HCT116 (cell line): ENCODE measurements at regions not wholly inside any gene's neighbourhood (a gene's known extent, or its start where the extent isn't known, plus 50 kb on each side); places are given as distances from the start of the nearest gene placed in this dataset.

Experiments used
- ATAC-seq: fragments of 200-7000 bp; cut with Tn5 transposase; 2 replicates; pipeline ENCODE4 v1.9.1; 2020; ENCODE audit warnings: mild to moderate bottlenecking, moderate library complexity
- BruUV-seq: library from RNA; stranded (reverse); fragments of 400-500 nt; replicated peaks from 2 replicates; lab custom pipeline; 2021; lab: Mats Ljungman, UMichigan
- CTCF ChIA-PET: fragments of 300-600 bp; sonication (Branson Sonifier 250); formaldehyde crosslinking; loops from one replicate; lab custom pipeline; 2021; ENCODE audit warnings: antibody characterized with exemption; lab: Charles Lee
- POLR2A ChIA-PET: fragments of 300-600, 350-600 bp; sonication (Branson Sonifier 250); formaldehyde crosslinking; loops from one replicate; lab custom pipeline; 2021; ENCODE audit warnings: antibody characterized with exemption; lab: Charles Lee
- RAD21 ChIA-PET, 2 experiments: fragments of 300-600 bp; sonication (Branson Sonifier 250); formaldehyde crosslinking; loops; one replicate each; lab custom pipeline; 2023; ENCODE audit warnings: low total read pairs in 2 of 2; ENCODE audit not compliant: uncharacterized antibody in 2 of 2, unreplicated experiment in 2 of 2, low non-redundant PET in 1 of 2; lab: Charles Lee
- DNase-seq: peaks from one replicate; pipeline ENCODE4 v3.0.0-alpha.2; 2010; ENCODE audit warnings: low read depth, low spot score
- H2AFZ ChIP-seq: fragments of 200-600 bp; shearing (Covaris generic), sonication (generic); 2 replicates; pipeline ENCODE4 v1.6.1; 2017; ENCODE audit warnings: low read depth, mixed run types, mixed read lengths, antibody characterized with exemption, low read length; ENCODE audit not compliant: poor library complexity, severe bottlenecking
- H3K27ac ChIP-seq: 2 replicates; pipeline ENCODE4 v1.5.1; 2012; ENCODE audit warnings: low read depth, low read length
- H3K27me3 ChIP-seq: fragments of 200-600 bp; sonication (generic); 2 replicates; pipeline ENCODE4 v1.6.1; 2016; ENCODE audit warnings: mixed run types, low read length, mixed read lengths; ENCODE audit not compliant: insufficient read depth
- H3K36me3 ChIP-seq, 2 experiments: fragments of 200-500 bp in 1 of 2; fragments of 200-600 bp in 1 of 2; sonication (Bioruptor generic) in 1 of 2; sonication (generic) in 1 of 2; 2 replicates each; pipeline versions ENCODE4 v1.5.1 to v1.6.1; 2014 to 2016; ENCODE audit warnings: low read length in 2 of 2, inconsistent platforms in 1 of 2, mixed read lengths in 1 of 2, mixed run types in 1 of 2; ENCODE audit not compliant: insufficient read depth in 2 of 2, control insufficient read depth in 1 of 2
- H3K4me1 ChIP-seq, 2 experiments: fragments of 200-600 bp in 1 of 2; sonication (generic) in 1 of 2; 2 replicates each; pipeline versions ENCODE4 v1.5.1 to v1.6.1; 2012 to 2017; ENCODE audit warnings: low read length in 2 of 2, inconsistent platforms in 1 of 2, mild to moderate bottlenecking in 1 of 2, mixed read lengths in 1 of 2, mixed run types in 1 of 2, moderate library complexity in 1 of 2; ENCODE audit not compliant: insufficient read depth in 2 of 2, control insufficient read depth in 1 of 2
- H3K4me2 ChIP-seq: fragments of 200-600 bp; sonication (generic); 2 replicates; pipeline ENCODE4 v1.6.1; 2017; ENCODE audit warnings: mixed run types, low read length, mixed read lengths
- H3K4me3 ChIP-seq, 2 experiments: fragments of 200-600 bp in 1 of 2; sonication (generic) in 1 of 2; replicated peaks in 1 of 2; 2 replicates each; pipeline ENCODE4 v1.5.1; 2011 to 2016; ENCODE audit warnings: low read length in 2 of 2, control low read depth in 1 of 2, low read depth in 1 of 2, mild to moderate bottlenecking in 1 of 2, mixed read lengths in 1 of 2, mixed run types in 1 of 2
- H3K79me2 ChIP-seq: fragments of 200-600 bp; sonication (generic); 2 replicates; pipeline ENCODE4 v1.6.1; 2017; ENCODE audit warnings: mild to moderate bottlenecking, mixed run types, low read length, moderate library complexity, mixed read lengths; ENCODE audit not compliant: insufficient read depth
- H3K9ac ChIP-seq: fragments of 200-600 bp; sonication (generic); 2 replicates; pipeline ENCODE4 v1.6.1; 2016; ENCODE audit warnings: low read length, mixed read lengths
- H3K9me2 ChIP-seq: fragments of 200-600 bp; sonication (generic), shearing (Covaris generic); 2 replicates; pipeline ENCODE4 v1.6.1; 2017; ENCODE audit warnings: mixed run types, mild to moderate bottlenecking, moderate library complexity; ENCODE audit not compliant: insufficient read depth
- H3K9me3 ChIP-seq, 2 experiments: fragments of 200-500 bp in 1 of 2; fragments of 200-600 bp in 1 of 2; sonication (Bioruptor generic) in 1 of 2; sonication (generic) in 1 of 2; 2 replicates each; pipeline ENCODE4 v1.6.1; 2014 to 2017; ENCODE audit warnings: low read length in 2 of 2, mixed read lengths in 2 of 2, inconsistent platforms in 1 of 2, low read depth in 1 of 2, mild to moderate bottlenecking in 1 of 2, mixed run types in 1 of 2, moderate library complexity in 1 of 2; ENCODE audit not compliant: control insufficient read depth in 1 of 2, insufficient read depth in 1 of 2
- H4K20me1 ChIP-seq: fragments of 200-600 bp; sonication (generic), shearing (Covaris generic); 2 replicates; pipeline ENCODE4 v1.6.1; 2017; ENCODE audit warnings: mixed run types, mild to moderate bottlenecking, moderate library complexity; ENCODE audit not compliant: insufficient read depth
- ATF3 ChIP-seq: IDR thresholded peaks from 2 replicates; pipeline ENCODE4 v1.6.1; 2012
- CBX3 ChIP-seq: IDR thresholded peaks from 2 replicates; pipeline ENCODE4 v1.6.1; 2012; ENCODE audit warnings: low read depth
- CTCF ChIP-seq, 3 experiments: fragments of 200-600 bp in 1 of 3; sonication (generic) in 1 of 3; IDR thresholded peaks in 2 of 3; conservative IDR thresholded peaks in 1 of 3; 2 replicates each; pipeline ENCODE4 v1.5.1; 2012 to 2017; ENCODE audit warnings: low read depth in 2 of 3, low read length in 2 of 3, antibody characterized with exemption in 1 of 3, borderline replicate concordance in 1 of 3, control low read depth in 1 of 3, mild to moderate bottlenecking in 1 of 3, mixed read lengths in 1 of 3, mixed run types in 1 of 3, moderate library complexity in 1 of 3; ENCODE audit not compliant: insufficient read depth in 1 of 3
- EGR1 ChIP-seq: IDR thresholded peaks from 2 replicates; pipeline ENCODE4 v1.6.1; 2012; ENCODE audit warnings: low read depth
- EZH2 ChIP-seq: fragments of 200-600 bp; sonication (generic); IDR thresholded peaks from 2 replicates; pipeline ENCODE4 v1.6.1; 2017; ENCODE audit warnings: antibody characterized with exemption, mixed run types
- EZH2phosphoT487 ChIP-seq: fragments of 200-600 bp; IDR thresholded peaks from 2 replicates; pipeline ENCODE4 v1.6.1; 2018; ENCODE audit warnings: antibody characterized with exemption, borderline replicate concordance
- FOSL1 ChIP-seq: IDR thresholded peaks from 2 replicates; pipeline ENCODE4 v1.6.1; 2012; ENCODE audit warnings: low read depth
- RAD21 ChIP-seq: IDR thresholded peaks from 2 replicates; pipeline ENCODE4 v1.6.1; 2012; ENCODE audit warnings: low read depth, mild to moderate bottlenecking
- SIN3A ChIP-seq: IDR thresholded peaks from 2 replicates; pipeline ENCODE4 v1.6.1; 2012; ENCODE audit warnings: low read depth
- TCF7L2 ChIP-seq: IDR thresholded peaks from 2 replicates; pipeline ENCODE4 v1.7.0; 2011; ENCODE audit warnings: borderline replicate concordance, inconsistent platforms; ENCODE audit not compliant: insufficient read depth, insufficient read length; ENCODE audit errors: extremely low read depth
- ZFX ChIP-seq: fragments of 450-650 bp; IDR thresholded peaks from 2 replicates; pipeline ENCODE4 v1.6.1; 2017
- ZNF274 ChIP-seq: fragments of 200-500 bp; sonication (Bioruptor generic); IDR thresholded peaks from 2 replicates; pipeline ENCODE4 v1.6.1; 2014; ENCODE audit warnings: mild to moderate bottlenecking, low read depth, low read length, inconsistent platforms
- intact Hi-C: fragments of 100-400 bp; cut with micrococcal nuclease; formaldehyde crosslinking; loops from 2 replicates; pipeline ENCODE4 v1.10.0; 2022

- TF ChIP-seq EZH2phosphoT487 = no peak
- TF ChIP-seq, all 23 proteins: peak for 0
Measured at GRCh38 chr4:45679411-45679810, 444.4 kb downstream of the GABRG1 start (continued).

DNA sequence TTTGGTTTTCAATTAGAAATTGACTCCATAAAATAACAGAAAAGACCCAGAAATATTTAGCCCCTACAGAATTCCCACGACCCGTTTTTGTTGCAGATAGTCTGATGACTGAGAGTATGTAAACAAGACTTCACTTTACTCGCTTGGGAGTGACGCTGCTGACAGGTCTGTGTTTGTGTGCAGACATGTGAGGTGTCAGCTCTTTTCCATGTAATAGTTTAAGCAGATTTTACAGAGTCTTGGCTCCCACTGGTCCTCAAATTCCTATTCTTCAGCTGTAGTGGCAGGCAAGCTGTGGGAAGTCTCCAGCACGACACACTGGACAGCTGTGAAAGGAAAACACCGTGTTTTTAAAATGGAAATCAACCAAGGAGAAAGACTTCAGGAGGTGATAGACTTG lies 455.7 kb downstream of the GABRG1 start:
- ChIA-PET CTCF (no interaction called here), RAD21 (no interaction called here), POLR2A (no interaction called here)
- Histone ChIP-seq H3K79me2 (no peaks in the 10 kb centered on the region), H2AFZ (no peak overlapping the region), H3K4me3 (no peak overlapping the region), H3K9me3 (peaks cover 3 to 36% of the 10 kb centered on the region in 2 experiments; a peak in 2 of 4 replicates), H3K9ac (no peak overlapping the region), H3K4me1 (no peaks in the 10 kb centered on the region), H3K9me2 (no peaks in the 10 kb centered on the region), H4K20me1 (no peaks in the 10 kb centered on the region), H3K4me2 (no peak overlapping the region), H3K27ac (no peak overlapping the region), H3K36me3 (no peaks in the 10 kb centered on the region), H3K27me3 (no peaks in the 10 kb centered on the region)
- ATAC-seq (no peak), DNase-seq (no peak)
- intact Hi-C loops = no loop called here
- no peak for TF ChIP-seq RAD21
- TF ChIP-seq CTCF (IDR thresholded peaks at IDR 0.05 in 2 of 3, conservative IDR thresholded peaks at IDR 0.05 in 1 of 3; ENCODE audit: borderline replicate concordance in 1 of 3, insufficient read depth in 1 of 3, low read depth in 2 of 3, low read length in 2 of 3) = no peak
- TF ChIP-seq ATF3 = no peak
- no TSS peak for BruUV-seq

DNA sequence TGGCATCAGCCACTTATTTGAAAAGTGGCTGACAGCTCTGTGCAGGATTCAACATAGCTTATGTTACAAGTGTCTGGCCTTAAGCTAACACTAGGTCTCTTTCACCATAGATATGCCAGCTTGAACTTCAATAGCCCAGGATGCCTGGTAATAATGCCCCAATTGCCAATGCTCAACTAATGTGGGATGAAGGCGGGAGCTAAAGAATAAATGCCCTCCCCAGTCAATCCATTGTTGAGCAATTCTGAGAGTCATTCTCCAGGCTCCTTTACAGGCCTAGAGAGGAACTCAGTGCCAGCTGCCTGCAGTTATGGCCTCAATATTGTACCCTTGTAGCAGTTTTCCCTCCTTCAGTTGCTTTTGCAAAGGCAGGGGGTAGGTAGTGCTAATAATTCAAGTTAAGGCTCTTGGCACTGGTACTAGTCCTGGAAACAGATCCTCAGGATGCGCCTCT lies 460.2 kb downstream of the GABRG1 start:
- ATAC-seq = no peak
- H4K20me1 ChIP-seq = no peaks in the 10 kb centered on the region

More for the DNA sequence above, 460.2 kb downstream of the GABRG1 start:
- H3K9ac ChIP-seq = no peak overlapping the region
- H2AFZ ChIP-seq = no peak overlapping the region
- no peaks in the 10 kb centered on the region for H3K27me3 ChIP-seq
- H3K4me1 ChIP-seq = no peaks in the 10 kb centered on the region
- intact Hi-C loops = no loop called here
- H3K27ac ChIP-seq = no peak overlapping the region
- H3K4me3 ChIP-seq = no peak overlapping the region
- H3K9me2 ChIP-seq = no peaks in the 10 kb centered on the region
- RAD21 ChIA-PET = no interaction called here
- DNase-seq = no peak
- no peak overlapping the region for H3K4me2 ChIP-seq
- peaks cover 0 to 26% of the 10 kb centered on the region in 2 experiments; a peak in 2 of 4 replicates for H3K9me3 ChIP-seq
- CTCF ChIA-PET = no interaction called here
- no TSS peak for BruUV-seq
- TF ChIP-seq ZFX (no peak), CTCF (IDR thresholded peaks at IDR 0.05 in 2 of 3, conservative IDR thresholded peaks at IDR 0.05 in 1 of 3; ENCODE audit: borderline replicate concordance in 1 of 3, insufficient read depth in 1 of 3, low read depth in 2 of 3, low read length in 2 of 3) (no peak), CBX3 (no peak), EZH2phosphoT487 (no peak), ZNF274 (no peak), ATF3 (no peak), EGR1 (no peak), FOSL1 (no peak), TCF7L2 (no peak), EZH2 (no peak), SIN3A (no peak)
- POLR2A ChIA-PET = no interaction called here
- no peaks in the 10 kb centered on the region for H3K79me2 ChIP-seq
- H3K36me3 ChIP-seq = no peaks in the 10 kb centered on the region
